HG03457 (cell line): ENCODE measurements at regions not wholly inside any gene's neighbourhood (a gene's known extent, or its start where the extent isn't known, plus 50 kb on each side); places are given as distances from the start of the nearest gene placed in this dataset.

Experiments used
- ATAC-seq: cut with Tn5 transposase; IDR thresholded peaks from one replicate; pipeline ENCODE4 v1.9.1; 2021; ENCODE audit warnings: moderate number of reproducible peaks; ENCODE audit not compliant: unreplicated experiment

GRCh38 chr4:156710365-156711192 is 261.0 kb downstream of the PDGFC start:
- no peak for ATAC-seq

GRCh38 chr4:156705311-156705710 is 266.3 kb downstream of the PDGFC start:
- no peak for ATAC-seq

- no peak for ATAC-seq
Measured at GRCh38 chr4:156695163-156695562, 276.4 kb downstream of the PDGFC start.

GRCh38 chr4:156694413-156694812 is 277.2 kb downstream of the PDGFC start:
- ATAC-seq: no peak

DNA sequence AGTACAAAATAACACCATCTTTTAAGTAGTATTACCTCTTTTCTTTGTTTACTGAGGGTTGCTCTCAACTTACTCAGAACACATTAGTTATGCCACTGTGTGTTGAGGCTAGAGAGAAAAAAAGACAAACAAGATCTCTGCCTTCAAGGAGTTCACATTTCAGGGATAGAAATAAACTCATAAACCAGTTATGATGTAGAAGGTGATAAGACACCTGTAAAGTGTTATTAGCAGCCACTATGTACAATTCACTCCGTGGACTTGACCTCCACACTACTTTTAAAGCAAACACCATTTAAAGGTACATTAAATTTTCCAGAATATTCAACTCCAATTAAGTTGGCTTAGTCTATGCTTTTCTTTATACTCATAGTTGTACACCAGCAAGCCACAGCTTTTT is 278.0 kb downstream of the PDGFC start:
- ATAC-seq: no peak

GRCh38 chr4:156692016-156692415 is 279.6 kb downstream of the PDGFC start:
- ATAC-seq: no peak

GRCh38 chr4:156690572-156690971 is 281.0 kb downstream of the PDGFC start:
- no peak for ATAC-seq

- ATAC-seq: no peak
Measured at GRCh38 chr4:156686120-156686519, 285.5 kb downstream of the PDGFC start.

DNA sequence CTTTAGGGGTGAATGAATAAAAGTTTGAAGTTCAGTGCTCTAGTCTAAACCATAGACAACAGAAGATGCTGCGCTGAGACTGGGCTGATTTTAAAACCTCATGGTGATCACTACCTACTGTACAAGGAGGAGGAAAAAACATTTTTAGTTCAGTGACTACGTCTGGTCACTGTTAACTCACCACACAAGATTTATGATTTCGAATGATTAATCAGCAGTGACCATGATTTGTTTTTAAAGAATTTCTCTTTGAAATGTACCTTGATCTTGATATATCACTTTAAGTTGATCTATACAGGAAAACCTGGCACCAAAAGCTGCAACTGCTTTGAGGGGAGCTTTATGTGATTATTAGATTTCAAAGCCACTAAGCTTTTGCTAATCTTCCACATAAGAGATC is 286.3 kb downstream of the PDGFC start:
- ATAC-seq: no peak

DNA sequence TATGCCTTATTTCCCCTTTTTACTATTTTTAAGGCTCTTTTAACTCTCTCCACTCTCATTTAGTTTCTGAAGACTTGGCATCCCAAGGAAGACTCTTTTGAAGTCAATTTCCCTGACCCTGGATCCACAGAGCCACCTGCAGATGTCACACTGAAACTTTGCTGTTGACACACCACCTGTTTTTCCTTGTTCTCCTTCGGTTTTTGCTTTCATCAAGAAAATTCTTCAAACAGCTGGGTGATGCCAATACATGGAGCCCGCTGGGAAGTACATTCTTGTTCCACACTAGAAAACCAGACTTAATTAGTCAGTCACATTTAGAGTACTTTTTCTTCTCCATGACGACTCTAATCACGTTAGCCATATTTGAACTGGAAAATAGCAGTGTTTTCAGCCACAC is 293.9 kb downstream of the PDGFC start:
- no peak for ATAC-seq

DNA sequence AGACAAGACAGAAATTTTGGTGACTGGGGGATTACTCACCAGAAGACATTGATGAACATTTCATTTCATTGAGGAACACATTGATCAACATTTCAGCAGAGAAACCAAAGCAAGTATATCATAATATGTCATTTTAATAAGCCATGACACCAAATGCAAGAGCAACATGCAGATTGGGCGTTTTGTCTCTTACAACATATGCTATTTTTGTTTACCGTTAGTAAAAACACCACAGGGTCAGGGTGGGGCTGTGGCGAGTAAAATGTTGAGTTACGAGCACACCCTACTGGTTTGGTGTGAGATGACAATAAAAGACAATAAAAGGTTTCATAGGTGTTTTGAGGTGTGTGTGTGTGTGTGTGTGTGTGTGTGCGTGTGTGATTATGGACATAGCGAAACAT is 294.5 kb downstream of the PDGFC start:
- no peak for ATAC-seq

- no peak for ATAC-seq
Measured at GRCh38 chr4:156676116-156676851, 295.3 kb downstream of the PDGFC start.

GRCh38 chr4:156673483-156673882 is 298.1 kb downstream of the PDGFC start:
- no peak for ATAC-seq

- ATAC-seq: no peak
Measured at GRCh38 chr4:156672492-156673305, 298.9 kb downstream of the PDGFC start.

GRCh38 chr4:156665780-156666366 is 305.7 kb downstream of the PDGFC start:
- no peak for ATAC-seq

DNA sequence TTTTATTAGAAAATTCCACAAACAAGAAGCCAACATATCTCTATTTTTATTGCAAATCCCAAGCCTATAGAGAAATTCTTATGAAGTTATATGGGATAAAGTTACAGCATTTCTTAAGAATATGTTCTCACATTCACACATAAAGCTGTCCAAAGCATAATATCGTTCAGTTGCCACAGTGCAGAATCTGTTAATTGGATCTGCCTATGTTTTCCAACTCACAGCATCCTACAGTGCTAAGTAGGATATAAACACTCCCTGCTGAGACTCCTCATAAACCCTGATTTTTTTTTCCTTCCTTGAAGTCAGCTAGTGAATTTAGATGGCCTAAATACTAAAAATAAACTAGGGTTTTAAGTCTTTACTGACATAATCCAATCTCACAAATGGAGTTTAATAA is 307.9 kb downstream of the PDGFC start:
- ATAC-seq: no peak

DNA sequence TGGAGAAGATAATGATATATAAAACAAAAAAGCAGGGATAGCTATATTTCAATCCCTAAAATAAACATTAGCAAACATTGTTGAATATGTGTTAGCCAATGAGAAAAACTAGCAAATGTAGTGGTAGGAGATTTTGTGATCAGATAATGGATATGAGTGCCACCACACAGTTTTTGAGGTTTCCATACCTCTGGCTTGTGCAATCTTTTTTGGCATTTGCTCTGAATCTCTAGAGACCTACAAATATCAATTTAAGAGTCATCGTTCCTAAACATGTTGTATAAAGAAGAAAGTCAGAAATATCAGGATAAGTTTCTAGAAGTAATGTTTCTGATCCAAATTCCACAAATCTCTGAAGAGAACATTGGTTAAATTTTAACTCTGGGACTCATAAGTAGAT is 308.7 kb downstream of the PDGFC start:
- no peak for ATAC-seq

GRCh38 chr4:156661555-156661954 is 310.0 kb downstream of the PDGFC start:
- ATAC-seq: no peak

- ATAC-seq: no peak
Measured at GRCh38 chr4:156660465-156660864, 311.1 kb downstream of the PDGFC start.

DNA sequence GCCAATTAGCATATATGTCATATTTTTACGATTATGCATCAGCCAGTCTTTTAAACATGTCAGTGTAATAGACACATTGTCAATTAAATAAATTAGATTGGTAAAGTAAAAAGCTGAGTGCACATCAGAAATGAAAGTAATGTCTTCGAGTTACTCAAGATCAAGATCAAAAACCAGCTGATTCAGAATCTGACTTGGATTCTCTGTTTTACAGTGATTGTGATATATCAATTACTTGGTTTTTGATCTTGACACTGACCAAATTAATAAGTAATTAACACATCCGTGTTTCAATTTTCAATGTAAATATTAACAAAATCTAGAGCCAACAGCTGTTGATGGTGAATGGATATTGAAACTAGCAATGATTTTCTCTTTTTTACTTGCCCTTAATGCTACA is 311.6 kb downstream of the PDGFC start:
- ATAC-seq: no peak

- ATAC-seq: no peak
Measured at GRCh38 chr4:156659570-156659969, 312.0 kb downstream of the PDGFC start.
